Activated CD4-positive, alpha-beta T cell treated with anti-CD3 and anti-CD28 coated beads, Interleukin-2, amount 10 ng/mL, durations not matched to agents 7 days and 5 days (primary cell): ENCODE measurements at regions not wholly inside any gene's neighbourhood (a gene's known extent, or its start where the extent isn't known, plus 50 kb on each side); places are given as distances from the start of the nearest gene placed in this dataset.

Experiments used
- CTCF ChIA-PET: fragments of 350-600 bp; sonication (Branson Sonifier 250); formaldehyde crosslinking; loops from one replicate; lab custom pipeline; 2021; ENCODE audit warnings: antibody characterized with exemption; lab: Charles Lee
- POLR2A ChIA-PET: fragments of 350-600 bp; sonication (Branson Sonifier 250); formaldehyde crosslinking; loops from one replicate; lab custom pipeline; 2021; ENCODE audit warnings: antibody characterized with exemption; lab: Charles Lee
- DNase-seq: peaks from one replicate; pipeline ENCODE4 v3.0.0-alpha.2; 2020
- H3K27ac Mint-ChIP-seq: one replicate; pipeline ENCODE4 v1.8.0; 2021; ENCODE audit warnings: mild to moderate bottlenecking, moderate library complexity, mixed read lengths
- H3K27me3 Mint-ChIP-seq: one replicate; pipeline ENCODE4 v1.8.0; 2021; ENCODE audit warnings: mixed read lengths
- H3K36me3 Mint-ChIP-seq: one replicate; pipeline ENCODE4 v1.8.0; 2021; ENCODE audit warnings: low read depth, mixed read lengths
- H3K4me1 Mint-ChIP-seq: one replicate; pipeline ENCODE4 v1.8.0; 2021; ENCODE audit warnings: mixed read lengths
- H3K4me3 Mint-ChIP-seq: one replicate; pipeline ENCODE4 v1.8.0; 2021; ENCODE audit warnings: mild to moderate bottlenecking, moderate library complexity, mixed read lengths
- H3K9me3 Mint-ChIP-seq: one replicate; pipeline ENCODE4 v1.8.0; 2021; ENCODE audit warnings: mixed read lengths

GRCh38 chr4:79016878-79017277 lies 77.6 kb upstream of the PAQR3 start:
- ChIA-PET CTCF (no interaction called here), POLR2A (no interaction called here)
- Mint-ChIP-seq H3K36me3 (no peaks in the 10 kb centered on the region), H3K27ac (no peak overlapping the region), H3K4me1 (no peaks in the 10 kb centered on the region), H3K4me3 (no peak overlapping the region), H3K27me3 (no peaks in the 10 kb centered on the region), H3K9me3 (no peaks in the 10 kb centered on the region)
- DNase-seq = no peak

- ChIA-PET POLR2A (no interaction called here), CTCF (interaction anchor here (0.5 kb wide), 1 partner anchor 648 kb away, joined by 3 read pairs; no protein-coding TSS in a partner anchor)
- no peak for DNase-seq
- no peaks in the 10 kb centered on the region for H3K36me3 Mint-ChIP-seq
- H3K9me3 Mint-ChIP-seq = no peaks in the 10 kb centered on the region
- H3K27ac Mint-ChIP-seq = no peak overlapping the region
- no peak overlapping the region for H3K4me3 Mint-ChIP-seq
- no peaks in the 10 kb centered on the region for H3K4me1 Mint-ChIP-seq
- H3K27me3 Mint-ChIP-seq = no peaks in the 10 kb centered on the region
These were observed 76.2 kb upstream of the PAQR3 start for GRCh38 chr4:79015411-79015810.

- DNase-seq = no peak
- POLR2A ChIA-PET = no interaction called here
- no peaks in the 10 kb centered on the region for H3K4me1 Mint-ChIP-seq
- no peaks in the 10 kb centered on the region for H3K9me3 Mint-ChIP-seq
- CTCF ChIA-PET = no interaction called here
- H3K27me3 Mint-ChIP-seq = no peaks in the 10 kb centered on the region
- no peak overlapping the region for H3K4me3 Mint-ChIP-seq
- no peaks in the 10 kb centered on the region for H3K36me3 Mint-ChIP-seq
- H3K27ac Mint-ChIP-seq = no peak overlapping the region
These were observed 75.0 kb upstream of the PAQR3 start for GRCh38 chr4:79014230-79014629.

GRCh38 chr4:79013756-79014155 lies 74.5 kb upstream of the PAQR3 start:
- H3K9me3 Mint-ChIP-seq = no peaks in the 10 kb centered on the region
- H3K36me3 Mint-ChIP-seq = no peaks in the 10 kb centered on the region
- no peak for DNase-seq
- no peak overlapping the region for H3K27ac Mint-ChIP-seq
- no peaks in the 10 kb centered on the region for H3K27me3 Mint-ChIP-seq
- ChIA-PET POLR2A (no interaction called here), CTCF (no interaction called here)
- no peak overlapping the region for H3K4me3 Mint-ChIP-seq
- H3K4me1 Mint-ChIP-seq = no peaks in the 10 kb centered on the region

GRCh38 chr4:78990938-78991810 lies 51.9 kb upstream of the PAQR3 start:
- H3K4me1 Mint-ChIP-seq = no peaks in the 10 kb centered on the region
- CTCF ChIA-PET = no interaction called here
- POLR2A ChIA-PET = no interaction called here
- H3K9me3 Mint-ChIP-seq = no peaks in the 10 kb centered on the region
- H3K27me3 Mint-ChIP-seq = peaks cover 14% of the 10 kb centered on the region
- no peaks in the 10 kb centered on the region for H3K36me3 Mint-ChIP-seq
- no peak overlapping the region for H3K27ac Mint-ChIP-seq
- no peak overlapping the region for H3K4me3 Mint-ChIP-seq
- DNase-seq = no peak

GRCh38 chr4:78989697-78990270 lies 50.5 kb upstream of the PAQR3 start:
- Mint-ChIP-seq H3K36me3 (no peaks in the 10 kb centered on the region), H3K9me3 (no peaks in the 10 kb centered on the region), H3K27me3 (peaks cover 16% of the 10 kb centered on the region), H3K27ac (no peak overlapping the region), H3K4me1 (no peaks in the 10 kb centered on the region), H3K4me3 (no peak overlapping the region)
- DNase-seq = no peak
- POLR2A ChIA-PET = no interaction called here
- CTCF ChIA-PET = no interaction called here
